ENCODE measurements at regions not wholly inside any gene's neighbourhood (a gene's known extent, or its start where the extent isn't known, plus 50 kb on each side); places are given as distances from the start of the nearest gene placed in this dataset.

DNA sequence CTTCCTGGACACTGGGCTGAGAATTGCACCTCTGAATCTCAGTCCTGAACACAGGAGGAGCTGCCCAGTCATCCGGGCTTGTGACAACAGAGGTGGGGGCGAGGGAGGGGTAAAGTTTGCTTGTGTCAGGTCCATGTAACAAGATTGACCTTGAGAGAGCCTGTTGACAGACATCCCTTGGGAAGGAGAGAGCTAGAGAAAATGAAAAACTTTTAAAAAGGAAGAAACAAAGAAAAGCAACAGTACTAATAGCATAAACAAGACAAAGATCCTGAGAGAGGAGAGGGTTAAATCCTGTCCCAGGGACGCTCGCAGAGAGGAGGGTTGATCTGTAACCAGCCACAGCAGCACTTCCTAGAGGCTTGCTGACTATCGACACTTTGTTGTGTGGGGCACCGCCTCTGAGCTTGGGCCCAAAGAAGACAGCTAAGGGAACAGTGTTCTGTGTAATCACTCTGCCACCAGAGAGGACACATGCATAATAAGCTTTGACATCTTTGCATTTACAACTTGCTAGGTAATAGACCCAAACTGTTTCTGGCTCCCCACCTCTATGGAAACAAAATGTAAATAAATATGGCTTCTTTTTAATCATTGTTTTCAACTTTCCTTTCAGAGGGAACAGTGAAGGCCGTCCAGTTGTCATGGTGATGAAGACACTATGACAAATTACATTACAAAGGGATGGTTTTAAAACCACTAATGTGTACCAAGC is 363.7 kb downstream of the CSNK1G3 start:
- TF ChIP-seq, protein P1, sequence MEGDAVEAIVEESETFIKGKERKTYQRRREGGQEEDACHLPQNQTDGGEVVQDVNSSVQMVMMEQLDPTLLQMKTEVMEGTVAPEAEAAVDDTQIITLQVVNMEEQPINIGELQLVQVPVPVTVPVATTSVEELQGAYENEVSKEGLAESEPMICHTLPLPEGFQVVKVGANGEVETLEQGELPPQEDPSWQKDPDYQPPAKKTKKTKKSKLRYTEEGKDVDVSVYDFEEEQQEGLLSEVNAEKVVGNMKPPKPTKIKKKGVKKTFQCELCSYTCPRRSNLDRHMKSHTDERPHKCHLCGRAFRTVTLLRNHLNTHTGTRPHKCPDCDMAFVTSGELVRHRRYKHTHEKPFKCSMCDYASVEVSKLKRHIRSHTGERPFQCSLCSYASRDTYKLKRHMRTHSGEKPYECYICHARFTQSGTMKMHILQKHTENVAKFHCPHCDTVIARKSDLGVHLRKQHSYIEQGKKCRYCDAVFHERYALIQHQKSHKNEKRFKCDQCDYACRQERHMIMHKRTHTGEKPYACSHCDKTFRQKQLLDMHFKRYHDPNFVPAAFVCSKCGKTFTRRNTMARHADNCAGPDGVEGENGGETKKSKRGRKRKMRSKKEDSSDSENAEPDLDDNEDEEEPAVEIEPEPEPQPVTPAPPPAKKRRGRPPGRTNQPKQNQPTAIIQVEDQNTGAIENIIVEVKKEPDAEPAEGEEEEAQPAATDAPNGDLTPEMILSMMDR (IDR thresholded peaks at IDR 0.05), result no peak
- no peak for TF ChIP-seq ZFX (IDR thresholded peaks at IDR 0.05; ENCODE audit: borderline replicate concordance)

All from 22Rv1 (cell line).